Suprapubic skin (tissue), 4 donors: ENCODE measurements at regions not wholly inside any gene's neighbourhood (a gene's known extent, or its start where the extent isn't known, plus 50 kb on each side); places are given as distances from the start of the nearest gene placed in this dataset.

Experiments
- DNase-seq, 2 donors: peaks; one replicate each; pipeline ENCODE4 v3.0.0-alpha.2; 2019; ENCODE audit warnings: low spot score in 2 of 2
- H3K27ac ChIP-seq: fragments of 200-600 bp; sonication (generic); one replicate; pipeline ENCODE4 v1.5.1; 2019
- H3K27me3 ChIP-seq: fragments of 200-600 bp; sonication (generic); one replicate; pipeline ENCODE4 v1.5.1; 2019
- H3K36me3 ChIP-seq: fragments of 200-600 bp; sonication (generic); one replicate; pipeline ENCODE4 v1.5.1; 2019
- H3K4me1 ChIP-seq: fragments of 200-600 bp; sonication (generic); one replicate; pipeline ENCODE4 v1.5.1; 2019
- H3K4me3 ChIP-seq: fragments of 200-600 bp; sonication (generic); one replicate; pipeline ENCODE4 v1.5.1; 2019; ENCODE audit warnings: mild to moderate bottlenecking
- H3K9me3 ChIP-seq: fragments of 200-600 bp; sonication (generic); one replicate; pipeline ENCODE4 v1.5.1; 2019
- EP300 ChIP-seq: sonication (generic); formaldehyde crosslinking; IDR thresholded peaks from one replicate; pipeline ENCODE4 v1.6.1; 2017; ENCODE audit warnings: antibody characterized with exemption
- POLR2A ChIP-seq, 2 donors: fragments of 450-650 bp; IDR thresholded peaks; one replicate each; pipeline ENCODE4 v1.6.1; 2017; ENCODE audit warnings: antibody characterized with exemption in 2 of 2, mild to moderate bottlenecking in 2 of 2, moderate library complexity in 2 of 2
- POLR2AphosphoS5 ChIP-seq, 3 donors: sonication (generic); formaldehyde crosslinking; IDR thresholded peaks; one replicate each; pipeline ENCODE4 v1.6.1; 2017; ENCODE audit warnings: antibody characterized with exemption in 3 of 3
- WGBS: methylation state at CpG from one replicate; pipeline ENCODE4 v1.1.5; 2018; 5-methylcytosine and 5-hydroxymethylcytosine counted together
- TF ChIP-seq, protein P1 (sequence below), 2 donors: fragments of 200-600 bp in 1 of 2; fragments of 450-650 bp in 1 of 2; sonication (generic) in 1 of 2; IDR thresholded peaks; one replicate each; pipeline ENCODE4 v1.5.1; 2016 to 2019; ENCODE audit warnings: antibody characterized with exemption in 2 of 2, mild to moderate bottlenecking in 1 of 2, moderate library complexity in 1 of 2

- no peak overlapping the region for H3K4me3 ChIP-seq
- no peaks in the 10 kb centered on the region for H3K27me3 ChIP-seq
- no peak overlapping the region for H3K27ac ChIP-seq
- no peaks in the 10 kb centered on the region for H3K36me3 ChIP-seq
- H3K4me1 ChIP-seq: no peaks in the 10 kb centered on the region
- WGBS: 67% methylated on average over 4 of the region's 4 CpGs
- no peaks in the 10 kb centered on the region for H3K9me3 ChIP-seq
- DNase-seq: no peak
- no peak for TF ChIP-seq EP300
- TF ChIP-seq POLR2A (IDR thresholded peaks at IDR 0.05): no peak
- TF ChIP-seq POLR2AphosphoS5 (IDR thresholded peaks at IDR 0.05): no peak
- TF ChIP-seq, protein P1, sequence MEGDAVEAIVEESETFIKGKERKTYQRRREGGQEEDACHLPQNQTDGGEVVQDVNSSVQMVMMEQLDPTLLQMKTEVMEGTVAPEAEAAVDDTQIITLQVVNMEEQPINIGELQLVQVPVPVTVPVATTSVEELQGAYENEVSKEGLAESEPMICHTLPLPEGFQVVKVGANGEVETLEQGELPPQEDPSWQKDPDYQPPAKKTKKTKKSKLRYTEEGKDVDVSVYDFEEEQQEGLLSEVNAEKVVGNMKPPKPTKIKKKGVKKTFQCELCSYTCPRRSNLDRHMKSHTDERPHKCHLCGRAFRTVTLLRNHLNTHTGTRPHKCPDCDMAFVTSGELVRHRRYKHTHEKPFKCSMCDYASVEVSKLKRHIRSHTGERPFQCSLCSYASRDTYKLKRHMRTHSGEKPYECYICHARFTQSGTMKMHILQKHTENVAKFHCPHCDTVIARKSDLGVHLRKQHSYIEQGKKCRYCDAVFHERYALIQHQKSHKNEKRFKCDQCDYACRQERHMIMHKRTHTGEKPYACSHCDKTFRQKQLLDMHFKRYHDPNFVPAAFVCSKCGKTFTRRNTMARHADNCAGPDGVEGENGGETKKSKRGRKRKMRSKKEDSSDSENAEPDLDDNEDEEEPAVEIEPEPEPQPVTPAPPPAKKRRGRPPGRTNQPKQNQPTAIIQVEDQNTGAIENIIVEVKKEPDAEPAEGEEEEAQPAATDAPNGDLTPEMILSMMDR (IDR thresholded peaks at IDR 0.05): no peak
These were observed 55.1 kb downstream of the KIF4B start for GRCh38 chr5:155068616-155069100.

DNA sequence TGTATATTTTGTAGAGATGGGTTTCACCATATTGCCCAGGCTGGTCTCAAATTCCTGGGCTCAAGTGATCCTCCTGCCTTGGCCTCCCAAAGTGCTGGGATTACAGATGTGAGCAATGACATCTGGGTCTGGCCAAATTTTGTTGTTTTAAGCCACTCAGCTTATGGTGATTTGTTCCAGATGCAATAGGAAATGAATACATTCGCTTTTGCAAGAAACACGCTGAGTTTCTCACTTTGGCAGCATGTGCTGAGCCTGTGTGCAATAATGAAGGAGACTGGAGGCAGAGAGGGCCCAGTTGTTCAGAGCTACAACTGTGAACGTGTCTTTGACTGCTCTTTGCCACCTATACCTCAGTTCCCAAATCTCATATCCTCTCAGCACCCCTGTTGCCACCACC lies 56.4 kb downstream of the KIF4B start:
- no peak for TF ChIP-seq POLR2AphosphoS5 (IDR thresholded peaks at IDR 0.05)
- TF ChIP-seq EP300: no peak
- TF ChIP-seq, protein P1 (IDR thresholded peaks at IDR 0.05): no peak
- TF ChIP-seq POLR2A (IDR thresholded peaks at IDR 0.05): no peak
- DNase-seq: no peak
- no peak overlapping the region for H3K4me3 ChIP-seq

GRCh38 chr5:155070781-155071180 lies 57.2 kb downstream of the KIF4B start:
- H3K9me3 ChIP-seq: no peaks in the 10 kb centered on the region
- H3K27ac ChIP-seq: no peak overlapping the region
- TF ChIP-seq POLR2A (IDR thresholded peaks at IDR 0.05) (no peak), EP300 (no peak), POLR2AphosphoS5 (IDR thresholded peaks at IDR 0.05) (no peak)
- TF ChIP-seq, protein P1 (IDR thresholded peaks at IDR 0.05): no peak

More for the DNA sequence above, 56.4 kb downstream of the KIF4B start:
- no peaks in the 10 kb centered on the region for H3K36me3 ChIP-seq
- no peaks in the 10 kb centered on the region for H3K4me1 ChIP-seq
- 64% methylated on average over 3 of the region's 3 CpGs for WGBS
- no peaks in the 10 kb centered on the region for H3K9me3 ChIP-seq
- H3K27me3 ChIP-seq: no peaks in the 10 kb centered on the region
- no peak overlapping the region for H3K27ac ChIP-seq

DNA sequence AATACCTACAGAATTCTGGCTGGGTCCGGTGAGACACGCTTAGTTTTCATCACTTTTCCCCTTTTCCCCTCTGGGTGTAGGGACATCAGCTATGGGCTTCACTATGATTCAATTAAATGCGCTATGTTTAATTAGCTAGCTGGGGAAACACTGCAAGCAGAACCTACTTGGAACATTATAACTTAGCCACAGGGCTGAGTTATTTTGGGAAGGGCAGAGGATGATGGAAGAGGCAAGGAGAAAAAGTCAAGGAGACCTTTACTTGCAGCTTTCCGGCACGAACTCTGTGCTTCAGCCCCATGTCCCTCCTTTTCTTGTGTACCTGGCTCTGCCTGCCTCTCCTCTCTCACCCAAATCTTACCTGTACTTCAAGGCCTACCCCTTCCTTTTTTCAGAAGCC lies 62.8 kb downstream of the KIF4B start:
- TF ChIP-seq EP300: no peak
- TF ChIP-seq, protein P1 (IDR thresholded peaks at IDR 0.05): no peak
- no peak for TF ChIP-seq POLR2AphosphoS5 (IDR thresholded peaks at IDR 0.05)
- TF ChIP-seq POLR2A (IDR thresholded peaks at IDR 0.05): no peak
- DNase-seq: no peak
- Histone ChIP-seq H3K9me3 (no peaks in the 10 kb centered on the region), H3K36me3 (no peaks in the 10 kb centered on the region), H3K4me3 (no peak overlapping the region), H3K4me1 (no peaks in the 10 kb centered on the region), H3K27ac (no peak overlapping the region), H3K27me3 (no peaks in the 10 kb centered on the region)
- 93% methylated on average over 5 of the region's 5 CpGs for WGBS

More at GRCh38 chr5:155070781-155071180, 57.2 kb downstream of the KIF4B start:
- H3K36me3 ChIP-seq: no peaks in the 10 kb centered on the region
- DNase-seq: no peak
- no peaks in the 10 kb centered on the region for H3K4me1 ChIP-seq
- no peak overlapping the region for H3K4me3 ChIP-seq
- H3K27me3 ChIP-seq: no peaks in the 10 kb centered on the region

DNA sequence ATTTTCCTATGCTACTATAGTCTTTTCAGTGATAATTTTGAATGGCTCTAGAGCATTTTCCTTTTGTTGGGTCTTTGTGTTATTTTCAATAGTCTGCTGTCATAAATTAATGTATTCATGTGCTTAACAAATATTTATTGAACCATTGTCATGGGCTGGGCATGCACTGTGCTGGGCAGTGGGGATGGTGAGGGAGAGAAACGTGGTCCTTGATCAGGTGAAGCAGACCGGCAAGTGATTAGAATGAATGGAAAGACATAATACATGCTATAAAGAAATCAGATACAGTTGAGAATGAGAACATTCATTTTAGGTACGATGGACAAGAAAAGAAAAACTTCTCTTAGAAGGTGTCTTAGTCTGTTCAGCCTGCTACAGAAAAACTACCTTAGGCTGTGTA lies 66.1 kb downstream of the KIF4B start:
- Histone ChIP-seq H3K27me3 (no peaks in the 10 kb centered on the region), H3K9me3 (no peaks in the 10 kb centered on the region), H3K4me3 (no peak overlapping the region), H3K36me3 (no peaks in the 10 kb centered on the region), H3K27ac (no peak overlapping the region), H3K4me1 (no peaks in the 10 kb centered on the region)
- 49% methylated on average over 3 of the region's 3 CpGs for WGBS
- no peak for DNase-seq
- no peak for TF ChIP-seq POLR2AphosphoS5 (IDR thresholded peaks at IDR 0.05)
- TF ChIP-seq POLR2A (IDR thresholded peaks at IDR 0.05): no peak
- TF ChIP-seq, protein P1 (IDR thresholded peaks at IDR 0.05): no peak
- no peak for TF ChIP-seq EP300
